Activated T-helper 2 cell treated with anti-CD3 and anti-CD28 coated beads, Interferon-gamma antibody, Interleukin-2, Interleukin-4, amounts not matched to agents 10 μg/mL and 5 μg/mL and 100 μg/mL, durations not matched to agents 14 hours and 24 hours and 36 hours (primary cell): ENCODE measurements at regions not wholly inside any gene's neighbourhood (a gene's known extent, or its start where the extent isn't known, plus 50 kb on each side); places are given as distances from the start of the nearest gene placed in this dataset.
"Not testable (repeated sequence)": the region's sequence is repeated elsewhere in the genome, so short reads cannot be mapped to it uniquely, and the experiment has no call there.

ENCODE experiments used
- DNase-seq: peaks from one replicate; pipeline ENCODE4 v3.0.0; 2021; ENCODE audit warnings: low spot score
- H3K27ac Mint-ChIP-seq: one replicate; pipeline ENCODE4 v1.8.0; 2021; ENCODE audit warnings: mixed read lengths
- H3K27me3 Mint-ChIP-seq: one replicate; pipeline ENCODE4 v1.8.0; 2021; ENCODE audit warnings: low read depth, mixed read lengths
- H3K36me3 Mint-ChIP-seq: one replicate; pipeline ENCODE4 v1.8.0; 2021; ENCODE audit warnings: low read depth, mixed read lengths
- H3K4me1 Mint-ChIP-seq: one replicate; pipeline ENCODE4 v1.8.0; 2021; ENCODE audit warnings: low read depth, mixed read lengths
- H3K4me3 Mint-ChIP-seq: one replicate; pipeline ENCODE4 v1.8.0; 2021; ENCODE audit warnings: low read depth, mild to moderate bottlenecking, moderate library complexity, mixed read lengths
- H3K9me3 Mint-ChIP-seq: one replicate; pipeline ENCODE4 v1.8.0; 2021; ENCODE audit warnings: mixed read lengths
- intact Hi-C: fragments of 100-400 bp; cut with micrococcal nuclease; formaldehyde crosslinking; loops from one replicate; pipeline ENCODE4 v1.15.1; 2023

DNA sequence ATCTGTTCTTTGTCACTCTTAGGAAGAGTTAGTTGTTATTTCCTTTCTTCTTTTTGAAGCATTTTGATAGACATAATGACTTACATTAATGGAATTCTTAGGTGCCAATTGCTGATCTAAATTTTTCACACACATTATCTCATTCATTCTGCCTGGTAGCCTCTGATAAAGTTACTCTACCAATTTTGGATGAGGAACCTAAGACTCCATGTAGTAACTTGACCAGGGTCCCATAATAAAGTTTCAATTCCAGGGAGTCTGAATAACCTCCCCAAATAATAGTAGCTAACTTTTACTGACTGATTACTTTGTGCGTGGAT, 73.2 kb upstream of the CITED2 start:
- no peak overlapping the region for H3K4me3 Mint-ChIP-seq
- no peak overlapping the region for H3K27ac Mint-ChIP-seq
- DNase-seq, result no peak
- H3K4me1 Mint-ChIP-seq, result peaks cover 20% of the 10 kb centered on the region
- H3K9me3 Mint-ChIP-seq, result peaks cover 3% of the 10 kb centered on the region
- no peaks in the 10 kb centered on the region for H3K36me3 Mint-ChIP-seq
- intact Hi-C loops, result loop anchor here (10.0 kb wide), 1 partner anchor 87 kb away; no protein-coding TSS in a partner anchor
- no peaks in the 10 kb centered on the region for H3K27me3 Mint-ChIP-seq

DNA sequence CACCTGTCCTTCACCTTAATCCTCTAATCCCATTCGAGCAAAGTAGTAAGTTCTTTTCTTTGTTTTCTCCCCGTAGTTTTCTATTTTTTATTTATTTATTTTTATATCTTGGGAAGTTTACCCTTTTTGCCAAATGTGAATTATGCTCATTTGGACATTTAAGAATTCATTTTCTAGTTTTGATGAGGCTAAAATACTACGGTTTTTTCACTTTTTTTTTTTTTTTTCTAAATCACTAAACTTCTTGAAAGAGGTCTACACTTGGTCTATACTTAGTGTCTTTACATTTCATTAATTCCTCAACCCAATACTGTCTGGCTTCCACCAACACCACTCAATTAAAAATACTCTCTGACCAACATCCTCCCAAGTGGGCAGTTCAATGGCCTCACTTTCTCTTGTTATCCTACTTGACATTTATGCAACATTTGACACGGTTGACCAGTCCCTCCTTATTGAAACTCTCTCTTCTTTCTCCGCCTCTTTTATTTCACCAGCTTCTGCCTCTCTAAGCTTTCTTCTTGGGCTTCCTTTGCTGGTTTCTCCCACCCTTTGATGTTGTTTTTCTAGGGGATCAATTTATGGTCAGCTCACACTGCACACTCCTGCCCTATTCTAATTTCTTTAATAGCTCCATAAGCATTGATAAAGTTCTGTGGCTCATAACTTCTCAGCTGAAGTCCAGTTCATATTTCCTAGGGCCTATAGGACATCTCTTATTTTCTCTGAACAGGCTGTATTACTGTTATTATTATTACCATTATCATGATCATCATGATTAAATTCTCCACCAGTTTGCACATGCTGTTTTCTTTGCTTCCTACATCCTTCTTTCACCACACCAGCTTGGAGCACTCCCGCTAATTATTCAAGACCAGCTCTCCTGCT, 72.6 kb upstream of the CITED2 start:
- Mint-ChIP-seq H3K9me3 (peaks cover 3% of the 10 kb centered on the region), H3K27me3 (no peaks in the 10 kb centered on the region), H3K36me3 (no peaks in the 10 kb centered on the region), H3K4me3 (no peak overlapping the region), H3K4me1 (peaks cover 25% of the 10 kb centered on the region), H3K27ac (no peak overlapping the region)
- intact Hi-C loops, result loop anchor here (10.0 kb wide), 1 partner anchor 88 kb away; no protein-coding TSS in a partner anchor
- no peak for DNase-seq

DNA sequence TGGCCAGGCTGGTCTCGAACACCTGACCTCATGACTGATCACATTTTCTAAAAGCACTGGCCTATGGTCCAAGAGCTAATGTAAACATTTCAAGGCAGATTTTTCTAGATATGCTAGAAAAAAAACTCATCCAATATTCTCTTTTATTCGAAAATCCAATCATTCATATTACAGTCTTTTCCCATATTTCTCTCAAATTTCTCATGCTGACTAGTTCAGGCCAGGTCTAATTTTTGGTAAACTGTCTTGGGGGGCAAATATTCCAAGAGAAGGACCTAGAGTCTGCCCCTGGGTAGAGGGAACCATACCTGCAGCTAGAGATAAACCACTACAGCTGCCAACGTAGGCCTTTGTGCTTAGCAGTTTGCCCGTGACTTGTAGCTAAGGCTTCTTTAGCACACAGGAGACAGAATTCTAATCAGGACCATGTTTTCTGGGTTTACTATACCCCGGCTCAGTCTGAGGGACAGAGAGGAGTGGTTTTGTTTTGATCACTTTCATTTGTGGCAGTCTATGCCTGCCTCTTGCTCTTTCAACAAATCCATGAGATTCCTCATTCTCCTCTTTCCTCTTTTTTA, 71.8 kb upstream of the CITED2 start:
- H3K27ac Mint-ChIP-seq, result no peak overlapping the region
- H3K4me3 Mint-ChIP-seq, result no peak overlapping the region
- intact Hi-C loops, result loop anchor here (10.0 kb wide), 1 partner anchor 89 kb away; no protein-coding TSS in a partner anchor
- H3K4me1 Mint-ChIP-seq, result peaks cover 29% of the 10 kb centered on the region
- no peaks in the 10 kb centered on the region for H3K36me3 Mint-ChIP-seq
- H3K27me3 Mint-ChIP-seq, result no peaks in the 10 kb centered on the region
- peaks cover 3% of the 10 kb centered on the region for H3K9me3 Mint-ChIP-seq
- DNase-seq, result no peak

GRCh38 chr6:139444273-139444787, 69.9 kb upstream of the CITED2 start:
- not testable (repeated sequence) for H3K27me3 Mint-ChIP-seq, DNase-seq, H3K27ac Mint-ChIP-seq, H3K4me3 Mint-ChIP-seq, H3K9me3 Mint-ChIP-seq, H3K36me3 Mint-ChIP-seq
- H3K4me1 Mint-ChIP-seq, result peaks cover 32% of the 10 kb centered on the region
- intact Hi-C loops, result loop anchor here (5.0 to 10.0 kb wide), 2 partner anchors 67 to 90 kb away; no protein-coding TSS in a partner anchor

GRCh38 chr6:139443231-139444112, 69.0 kb upstream of the CITED2 start:
- Mint-ChIP-seq H3K36me3 (no peaks in the 10 kb centered on the region), H3K27me3 (no peaks in the 10 kb centered on the region), H3K27ac (no peak overlapping the region), H3K9me3 (peaks cover 3% of the 10 kb centered on the region), H3K4me1 (peaks cover 29% of the 10 kb centered on the region), H3K4me3 (no peak overlapping the region)
- no peak for DNase-seq
- intact Hi-C loops, result loop anchor here (5.0 to 10.0 kb wide), 2 partner anchors 66 to 91 kb away; no protein-coding TSS in a partner anchor

GRCh38 chr6:139442188-139442671, 67.8 kb upstream of the CITED2 start:
- intact Hi-C loops, result loop anchor here (5.0 to 10.0 kb wide), 2 partner anchors 65 to 93 kb away; no protein-coding TSS in a partner anchor
- Mint-ChIP-seq H3K27me3 (no peaks in the 10 kb centered on the region), H3K27ac (peak overlapping the region; percentile 74), H3K9me3 (peaks cover 2% of the 10 kb centered on the region), H3K4me1 (peaks cover 20% of the 10 kb centered on the region), H3K36me3 (no peaks in the 10 kb centered on the region), H3K4me3 (peak overlapping the region; percentile 32)
- DNase-seq, result no peak

DNA sequence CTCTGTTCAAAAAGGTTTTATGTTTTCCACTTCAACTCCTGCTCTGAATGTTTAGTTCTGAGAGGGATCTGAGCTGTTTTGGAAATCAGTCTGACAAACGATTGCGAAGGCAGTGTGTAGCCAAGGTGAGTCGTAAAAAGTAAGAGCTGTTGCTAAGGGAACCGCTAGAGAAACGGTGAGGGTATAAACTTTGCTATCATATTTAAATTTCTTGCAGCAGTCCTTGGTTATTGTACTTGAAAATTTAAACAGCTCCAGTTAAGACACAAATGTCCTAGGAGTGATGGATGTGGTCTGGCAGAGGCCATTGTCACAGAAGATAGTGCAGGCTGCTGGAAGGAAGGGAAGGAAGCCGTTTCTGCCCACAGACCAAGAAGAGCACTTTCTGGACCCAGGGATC, 64.9 kb upstream of the CITED2 start:
- Mint-ChIP-seq H3K4me3 (no peak overlapping the region), H3K27me3 (peaks cover under 1% of the 10 kb centered on the region), H3K9me3 (no peaks in the 10 kb centered on the region), H3K27ac (no peak overlapping the region), H3K36me3 (no peaks in the 10 kb centered on the region), H3K4me1 (peaks cover 17% of the 10 kb centered on the region)
- no peak for DNase-seq
- intact Hi-C loops, result no loop called here

DNA sequence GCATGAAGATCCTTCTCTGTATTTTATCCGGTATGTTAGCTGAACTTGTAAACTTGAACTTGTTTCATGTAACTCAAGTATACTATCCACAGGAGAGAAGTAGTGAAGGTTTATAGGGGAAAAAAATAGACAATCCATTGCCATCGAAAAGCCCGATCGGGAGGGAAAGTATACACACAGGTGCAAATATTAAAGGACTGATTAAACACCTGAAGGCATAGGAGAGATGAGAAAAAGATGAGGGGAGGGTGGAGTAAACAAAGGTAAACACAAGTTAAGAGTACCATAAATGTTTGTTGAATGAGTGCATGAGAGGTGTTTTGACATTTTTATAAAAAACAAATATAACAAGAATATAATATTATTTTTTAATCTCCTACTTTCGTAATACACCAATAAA, 64.3 kb upstream of the CITED2 start:
- Mint-ChIP-seq H3K9me3 (no peaks in the 10 kb centered on the region), H3K4me1 (peaks cover 17% of the 10 kb centered on the region)

DNA sequence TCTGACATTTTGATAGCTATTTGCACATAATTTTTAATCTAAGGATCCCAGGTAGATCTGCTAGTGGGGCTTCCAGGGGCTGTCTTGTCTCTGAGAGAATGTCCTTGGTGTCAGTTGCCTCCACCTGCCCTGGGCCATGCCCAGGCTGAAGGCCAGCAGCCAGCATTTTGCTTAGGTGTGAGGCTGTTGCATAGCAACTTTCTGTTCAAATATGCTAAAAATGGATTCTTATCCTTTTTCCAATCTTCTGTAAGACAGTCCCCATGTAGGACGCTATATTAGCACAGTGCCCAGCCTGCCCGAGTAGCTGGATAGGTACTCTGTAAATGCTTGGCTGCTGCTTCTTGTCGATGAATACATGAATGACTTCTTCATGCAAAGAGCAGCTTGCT, 62.5 kb upstream of the CITED2 start:
- H3K9me3 Mint-ChIP-seq, result no peaks in the 10 kb centered on the region
- H3K27me3 Mint-ChIP-seq, result peaks cover 4% of the 10 kb centered on the region
- intact Hi-C loops, result no loop called here
- no peaks in the 10 kb centered on the region for H3K36me3 Mint-ChIP-seq
- no peak for DNase-seq
- H3K27ac Mint-ChIP-seq, result no peak overlapping the region
- H3K4me1 Mint-ChIP-seq, result peaks cover 13% of the 10 kb centered on the region
- H3K4me3 Mint-ChIP-seq, result no peak overlapping the region

More for the DNA sequence above, 64.3 kb upstream of the CITED2 start:
- Mint-ChIP-seq H3K27me3 (peaks cover 4% of the 10 kb centered on the region), H3K4me3 (no peak overlapping the region), H3K27ac (no peak overlapping the region), H3K36me3 (no peaks in the 10 kb centered on the region)
- intact Hi-C loops, result no loop called here
- no peak for DNase-seq

DNA sequence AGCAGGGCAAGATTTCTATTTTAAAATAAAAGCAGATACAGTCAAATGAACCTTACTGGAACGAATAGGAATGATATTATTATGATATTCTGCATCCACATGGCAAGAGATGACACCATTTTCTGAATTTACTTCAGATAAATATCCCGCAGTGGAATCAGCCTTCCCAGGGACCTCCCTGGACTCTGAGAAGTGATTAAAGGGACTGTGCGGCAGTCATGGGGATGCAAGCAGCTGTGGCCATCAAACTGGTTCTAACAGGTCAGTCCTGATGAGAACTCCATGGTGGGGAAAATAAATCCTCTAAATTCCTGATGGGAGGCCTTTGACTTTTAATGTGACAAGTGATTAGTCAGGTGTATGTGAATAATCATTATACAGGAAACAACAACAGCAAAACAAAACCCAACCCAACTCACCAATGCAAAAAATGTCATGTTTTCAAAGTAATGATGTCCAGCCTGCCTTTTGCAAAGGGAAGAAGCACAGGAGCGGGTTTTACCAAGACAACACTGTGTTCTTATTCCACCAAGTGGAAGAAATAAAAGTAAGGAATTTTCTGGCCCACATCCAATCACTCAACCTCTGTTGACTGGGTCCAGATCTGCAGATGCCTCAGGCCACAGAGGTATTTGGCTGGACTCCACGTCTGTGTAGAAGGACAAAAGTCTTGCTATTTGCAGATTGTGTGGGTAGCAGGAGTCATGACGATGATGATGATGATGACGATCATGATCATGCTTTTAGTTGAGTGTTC, 61.9 kb upstream of the CITED2 start:
- no peak for DNase-seq
- no peak overlapping the region for H3K4me3 Mint-ChIP-seq
- H3K36me3 Mint-ChIP-seq, result no peaks in the 10 kb centered on the region
- intact Hi-C loops, result no loop called here
- no peak overlapping the region for H3K27ac Mint-ChIP-seq
- H3K9me3 Mint-ChIP-seq, result no peaks in the 10 kb centered on the region
- H3K27me3 Mint-ChIP-seq, result peaks cover 4% of the 10 kb centered on the region
- H3K4me1 Mint-ChIP-seq, result peaks cover 10% of the 10 kb centered on the region

DNA sequence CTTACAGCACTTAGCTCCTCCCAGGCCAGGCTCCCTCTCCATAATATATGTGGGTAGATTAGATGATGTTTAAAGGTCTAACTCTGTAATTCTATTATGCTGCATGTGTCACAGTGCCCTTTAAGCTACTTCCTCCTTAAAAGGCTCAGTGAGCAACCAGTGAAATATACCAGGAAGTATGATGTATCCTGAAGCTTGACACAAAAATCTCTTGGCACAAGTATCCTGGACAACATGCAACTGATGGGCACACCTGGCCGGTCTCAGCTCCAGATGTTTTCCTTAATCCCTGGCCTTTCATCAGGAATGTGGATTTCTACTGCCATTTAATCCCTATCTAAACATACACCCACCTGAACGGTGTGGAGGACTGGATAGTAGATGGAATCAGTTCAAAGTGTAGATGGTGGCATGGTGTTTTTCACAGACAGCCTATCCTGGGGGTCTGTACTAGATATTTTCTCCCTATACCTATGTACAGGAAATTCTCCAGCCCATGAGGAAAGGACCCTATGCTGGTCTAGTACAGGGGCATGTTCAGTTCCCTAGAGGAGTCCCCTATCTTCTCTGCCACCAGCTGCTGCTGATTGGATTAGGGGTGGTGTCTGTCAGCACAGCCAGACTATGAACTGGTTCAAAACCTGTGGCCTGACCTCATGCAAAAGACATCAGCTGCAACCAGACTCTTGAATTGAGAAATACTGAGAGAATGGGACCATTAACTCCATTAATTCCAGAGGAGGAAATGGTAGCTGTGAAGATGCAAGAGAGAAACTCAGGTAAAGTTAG, 59.4 kb upstream of the CITED2 start:
- Mint-ChIP-seq H3K4me1 (peaks cover 4% of the 10 kb centered on the region), H3K27me3 (peaks cover 4% of the 10 kb centered on the region), H3K9me3 (no peaks in the 10 kb centered on the region), H3K36me3 (no peaks in the 10 kb centered on the region), H3K4me3 (no peak overlapping the region), H3K27ac (no peak overlapping the region)
- intact Hi-C loops, result no loop called here
- no peak for DNase-seq
